CD4-positive, CD25-positive, alpha-beta regulatory T cell (primary cell): ENCODE measurements at regions not wholly inside any gene's neighbourhood (a gene's known extent, or its start where the extent isn't known, plus 50 kb on each side); places are given as distances from the start of the nearest gene placed in this dataset.

Source experiments
- ATAC-seq, 2 donors: fragments of 150-1000 bp; cut with Tn5 transposase; one replicate each; pipeline ENCODE4 v1.10.0; 2021; ENCODE audit warnings: low read depth in 2 of 2, moderate number of reproducible peaks in 2 of 2, moderate library complexity in 1 of 2
- DNase-seq, 3 donors: peaks; one replicate each; pipeline versions ENCODE4 v3.0.0 to v3.0.0-alpha.2; 2012 to 2022; ENCODE audit warnings: mixed read lengths in 1 of 3
- H3K27ac ChIP-seq: one replicate; pipeline ENCODE4 v1.7.0; 2013; ENCODE audit warnings: mild to moderate bottlenecking, low read length; ENCODE audit not compliant: insufficient read depth, poor library complexity, severe bottlenecking
- H3K27me3 ChIP-seq: one replicate; pipeline ENCODE4 v1.7.0; 2013; ENCODE audit warnings: low read length; ENCODE audit not compliant: control insufficient read depth, insufficient read depth
- H3K36me3 ChIP-seq: one replicate; pipeline ENCODE4 v1.7.0; 2013; ENCODE audit warnings: mild to moderate bottlenecking, low read length, moderate library complexity; ENCODE audit not compliant: control insufficient read depth, insufficient read depth
- H3K4me1 ChIP-seq: 2 replicates; pipeline ENCODE4 v1.7.0; 2013; ENCODE audit warnings: mild to moderate bottlenecking, low read length; ENCODE audit not compliant: insufficient read depth, control insufficient read depth, poor library complexity, severe bottlenecking
- H3K4me3 ChIP-seq: one replicate; pipeline ENCODE4 v1.7.0; 2013; ENCODE audit warnings: low read depth, mild to moderate bottlenecking, low read length, moderate library complexity
- H3K9me3 ChIP-seq, 2 experiments: 1 replicate in 1 of 2; 2 replicates in 1 of 2; pipeline ENCODE4 v1.7.0; 2013; ENCODE audit warnings: low read length in 2 of 2, mild to moderate bottlenecking in 1 of 2, moderate library complexity in 1 of 2; ENCODE audit not compliant: control insufficient read depth in 2 of 2
- H3K27ac Mint-ChIP-seq, 3 donors: one replicate each; pipeline ENCODE4 v1.8.0; 2020 to 2022; ENCODE audit warnings: mild to moderate bottlenecking in 3 of 3, mixed read lengths in 3 of 3, moderate library complexity in 2 of 3
- H3K27me3 Mint-ChIP-seq: one replicate; pipeline ENCODE4 v1.8.0; 2022; ENCODE audit warnings: mild to moderate bottlenecking, mixed read lengths
- H3K36me3 Mint-ChIP-seq: one replicate; pipeline ENCODE4 v1.8.0; 2020; ENCODE audit warnings: mixed read lengths
- H3K4me1 Mint-ChIP-seq, 4 donors: one replicate each; pipeline ENCODE4 v1.8.0; 2020 to 2022; ENCODE audit warnings: mixed read lengths in 4 of 4, mild to moderate bottlenecking in 1 of 4
- H3K4me3 Mint-ChIP-seq, 4 donors: one replicate each; pipeline ENCODE4 v1.8.0; 2020 to 2022; ENCODE audit warnings: mild to moderate bottlenecking in 4 of 4, mixed read lengths in 4 of 4, moderate library complexity in 3 of 4
- H3K9me3 Mint-ChIP-seq, 7 donors: one replicate each; pipeline ENCODE4 v1.8.0; 2020 to 2022; ENCODE audit warnings: mixed read lengths in 7 of 7, mild to moderate bottlenecking in 3 of 7, moderate library complexity in 2 of 7

- Histone ChIP-seq H3K4me1 (no peaks in the 10 kb centered on the region), H3K4me3 (no peak overlapping the region), H3K27ac (no peak overlapping the region), H3K9me3 (no peaks in the 10 kb centered on the region), H3K36me3 (no peaks in the 10 kb centered on the region), H3K27me3 (no peaks in the 10 kb centered on the region)
- DNase-seq: no peak
- no peaks in the 10 kb centered on the region for H3K27me3 Mint-ChIP-seq
- no peak overlapping the region for H3K4me3 Mint-ChIP-seq
- no peaks in the 10 kb centered on the region for H3K36me3 Mint-ChIP-seq
- H3K9me3 Mint-ChIP-seq: peaks cover 0 to 8% (median 1%) of the 10 kb centered on the region in 7 donors
- H3K4me1 Mint-ChIP-seq: no peaks in the 10 kb centered on the region
- ATAC-seq: no peak
- H3K27ac Mint-ChIP-seq: no peak overlapping the region
Measured at GRCh38 chr5:5967373-5967772, 411.0 kb downstream of the MED10 start.

- H3K36me3 ChIP-seq: no peaks in the 10 kb centered on the region
- Mint-ChIP-seq H3K27ac (no peak overlapping the region), H3K9me3 (peaks cover 0 to 12% (median 3%) of the 10 kb centered on the region in 7 donors), H3K4me3 (no peak overlapping the region), H3K27me3 (no peaks in the 10 kb centered on the region), H3K36me3 (no peaks in the 10 kb centered on the region), H3K4me1 (no peaks in the 10 kb centered on the region)
- ATAC-seq: no peak
- H3K27me3 ChIP-seq: no peaks in the 10 kb centered on the region
- H3K27ac ChIP-seq: no peak overlapping the region
- no peaks in the 10 kb centered on the region for H3K4me1 ChIP-seq
- no peak overlapping the region for H3K4me3 ChIP-seq
- DNase-seq: no peak
- no peaks in the 10 kb centered on the region for H3K9me3 ChIP-seq
Measured at GRCh38 chr5:5965132-5965531, 413.2 kb downstream of the MED10 start.

GRCh38 chr5:5964347-5964746, 414.0 kb downstream of the MED10 start:
- no peaks in the 10 kb centered on the region for H3K27me3 ChIP-seq
- peaks cover 0 to 12% (median 4%) of the 10 kb centered on the region in 7 donors for H3K9me3 Mint-ChIP-seq
- H3K36me3 ChIP-seq: no peaks in the 10 kb centered on the region
- H3K4me1 ChIP-seq: no peaks in the 10 kb centered on the region
- no peaks in the 10 kb centered on the region for H3K4me1 Mint-ChIP-seq
- H3K27me3 Mint-ChIP-seq: no peaks in the 10 kb centered on the region
- ATAC-seq (no peak), DNase-seq (no peak)
- H3K27ac ChIP-seq: no peak overlapping the region
- no peak overlapping the region for H3K4me3 Mint-ChIP-seq
- no peaks in the 10 kb centered on the region for H3K36me3 Mint-ChIP-seq
- no peaks in the 10 kb centered on the region for H3K9me3 ChIP-seq
- no peak overlapping the region for H3K4me3 ChIP-seq
- H3K27ac Mint-ChIP-seq: no peak overlapping the region

- Mint-ChIP-seq H3K4me3 (no peak overlapping the region), H3K4me1 (no peaks in the 10 kb centered on the region), H3K9me3 (peaks cover 0 to 8% (median 3%) of the 10 kb centered on the region in 7 donors), H3K36me3 (no peaks in the 10 kb centered on the region), H3K27ac (no peak overlapping the region), H3K27me3 (no peaks in the 10 kb centered on the region)
- DNase-seq (no peak), ATAC-seq (no peak)
- no peaks in the 10 kb centered on the region for H3K9me3 ChIP-seq
- no peak overlapping the region for H3K27ac ChIP-seq
- no peaks in the 10 kb centered on the region for H3K4me1 ChIP-seq
- no peaks in the 10 kb centered on the region for H3K27me3 ChIP-seq
- no peak overlapping the region for H3K4me3 ChIP-seq
- H3K36me3 ChIP-seq: no peaks in the 10 kb centered on the region
Measured at GRCh38 chr5:5957737-5958136, 420.6 kb downstream of the MED10 start.

GRCh38 chr5:5954275-5954598, 424.1 kb downstream of the MED10 start:
- H3K36me3 Mint-ChIP-seq: no peaks in the 10 kb centered on the region
- ATAC-seq: no peak
- DNase-seq: no peak
- H3K9me3 ChIP-seq: no peaks in the 10 kb centered on the region
- no peaks in the 10 kb centered on the region for H3K4me1 Mint-ChIP-seq
- H3K36me3 ChIP-seq: no peaks in the 10 kb centered on the region
- H3K27ac Mint-ChIP-seq: no peak overlapping the region
- no peaks in the 10 kb centered on the region for H3K27me3 Mint-ChIP-seq
- H3K9me3 Mint-ChIP-seq: peaks cover 0 to 7% (median 3%) of the 10 kb centered on the region in 7 donors
- H3K4me3 Mint-ChIP-seq: no peak overlapping the region
- no peak overlapping the region for H3K4me3 ChIP-seq
- H3K27ac ChIP-seq: no peak overlapping the region
- no peaks in the 10 kb centered on the region for H3K4me1 ChIP-seq
- H3K27me3 ChIP-seq: no peaks in the 10 kb centered on the region

GRCh38 chr5:5953584-5954274, 424.6 kb downstream of the MED10 start:
- H3K27me3 Mint-ChIP-seq: no peaks in the 10 kb centered on the region
- Histone ChIP-seq H3K4me3 (no peak overlapping the region), H3K4me1 (no peaks in the 10 kb centered on the region), H3K9me3 (no peaks in the 10 kb centered on the region), H3K36me3 (no peaks in the 10 kb centered on the region), H3K27ac (no peak overlapping the region), H3K27me3 (no peaks in the 10 kb centered on the region)
- H3K4me3 Mint-ChIP-seq: no peak overlapping the region
- no peaks in the 10 kb centered on the region for H3K36me3 Mint-ChIP-seq
- no peak overlapping the region for H3K27ac Mint-ChIP-seq
- H3K9me3 Mint-ChIP-seq: peaks cover 0 to 10% (median 3%) of the 10 kb centered on the region in 7 donors
- no peak for ATAC-seq
- no peaks in the 10 kb centered on the region for H3K4me1 Mint-ChIP-seq
- DNase-seq: no peak

GRCh38 chr5:5951953-5952352, 426.4 kb downstream of the MED10 start:
- Mint-ChIP-seq H3K4me3 (peak overlapping the region in 1 of 4 donors; percentile 61), H3K27me3 (no peaks in the 10 kb centered on the region), H3K4me1 (no peaks in the 10 kb centered on the region), H3K9me3 (peaks cover 0 to 10% (median under 1%) of the 10 kb centered on the region in 7 donors), H3K36me3 (no peaks in the 10 kb centered on the region), H3K27ac (no peak overlapping the region)
- Histone ChIP-seq H3K4me3 (no peak overlapping the region), H3K36me3 (no peaks in the 10 kb centered on the region), H3K9me3 (no peaks in the 10 kb centered on the region), H3K27ac (no peak overlapping the region), H3K27me3 (no peaks in the 10 kb centered on the region), H3K4me1 (no peaks in the 10 kb centered on the region)
- DNase-seq (no peak), ATAC-seq (no peak)

GRCh38 chr5:5950658-5951057, 427.7 kb downstream of the MED10 start:
- peaks cover 0 to 10% (median 3%) of the 10 kb centered on the region in 7 donors for H3K9me3 Mint-ChIP-seq
- H3K27ac Mint-ChIP-seq: no peak overlapping the region
- Histone ChIP-seq H3K4me3 (no peak overlapping the region), H3K27me3 (no peaks in the 10 kb centered on the region), H3K27ac (no peak overlapping the region), H3K9me3 (no peaks in the 10 kb centered on the region), H3K36me3 (no peaks in the 10 kb centered on the region), H3K4me1 (no peaks in the 10 kb centered on the region)
- DNase-seq: no peak
- no peaks in the 10 kb centered on the region for H3K27me3 Mint-ChIP-seq
- ATAC-seq: no peak
- no peak overlapping the region for H3K4me3 Mint-ChIP-seq
- no peaks in the 10 kb centered on the region for H3K36me3 Mint-ChIP-seq
- H3K4me1 Mint-ChIP-seq: no peaks in the 10 kb centered on the region
